GM12865 (cell line): ENCODE measurements at regions not wholly inside any gene's neighbourhood (a gene's known extent, or its start where the extent isn't known, plus 50 kb on each side); places are given as distances from the start of the nearest gene placed in this dataset.

Source experiments
- DNase-seq: peaks from one replicate; pipeline ENCODE4 v3.0.0; 2010; ENCODE audit warnings: low read depth
- H3K4me3 ChIP-seq: 2 replicates; pipeline ENCODE4 v1.5.1; 2011; ENCODE audit warnings: mild to moderate bottlenecking, low read depth, low read length, control low read depth
- TF ChIP-seq, protein P1 (sequence below): IDR thresholded peaks from 2 replicates; pipeline ENCODE4 v1.5.1; 2011; ENCODE audit warnings: low read length, control low read depth, low read depth, inconsistent platforms; ENCODE audit not compliant: insufficient read depth; ENCODE audit errors: missing control alignments

DNA sequence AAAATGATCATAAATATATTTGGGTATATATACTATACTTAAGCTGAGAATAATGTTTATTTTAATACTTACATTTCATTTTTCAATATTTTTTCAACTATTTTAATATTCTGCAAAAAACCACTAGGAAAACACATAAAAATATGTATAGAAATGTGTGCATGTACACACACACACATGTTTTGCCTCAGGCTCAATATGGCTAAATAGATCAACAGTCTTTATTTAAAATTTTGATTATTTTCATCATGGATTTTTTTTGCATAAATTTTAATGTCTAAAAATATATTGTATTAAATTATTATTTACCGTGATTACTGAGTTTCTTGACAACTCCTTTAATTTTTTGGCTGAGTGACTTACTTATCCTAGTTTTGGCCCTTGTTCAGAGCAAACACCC, 846.5 kb downstream of the DHX35 start:
- TF ChIP-seq, protein P1, sequence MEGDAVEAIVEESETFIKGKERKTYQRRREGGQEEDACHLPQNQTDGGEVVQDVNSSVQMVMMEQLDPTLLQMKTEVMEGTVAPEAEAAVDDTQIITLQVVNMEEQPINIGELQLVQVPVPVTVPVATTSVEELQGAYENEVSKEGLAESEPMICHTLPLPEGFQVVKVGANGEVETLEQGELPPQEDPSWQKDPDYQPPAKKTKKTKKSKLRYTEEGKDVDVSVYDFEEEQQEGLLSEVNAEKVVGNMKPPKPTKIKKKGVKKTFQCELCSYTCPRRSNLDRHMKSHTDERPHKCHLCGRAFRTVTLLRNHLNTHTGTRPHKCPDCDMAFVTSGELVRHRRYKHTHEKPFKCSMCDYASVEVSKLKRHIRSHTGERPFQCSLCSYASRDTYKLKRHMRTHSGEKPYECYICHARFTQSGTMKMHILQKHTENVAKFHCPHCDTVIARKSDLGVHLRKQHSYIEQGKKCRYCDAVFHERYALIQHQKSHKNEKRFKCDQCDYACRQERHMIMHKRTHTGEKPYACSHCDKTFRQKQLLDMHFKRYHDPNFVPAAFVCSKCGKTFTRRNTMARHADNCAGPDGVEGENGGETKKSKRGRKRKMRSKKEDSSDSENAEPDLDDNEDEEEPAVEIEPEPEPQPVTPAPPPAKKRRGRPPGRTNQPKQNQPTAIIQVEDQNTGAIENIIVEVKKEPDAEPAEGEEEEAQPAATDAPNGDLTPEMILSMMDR: no peak
- DNase-seq: no peak
- no peak overlapping the region for H3K4me3 ChIP-seq

DNA sequence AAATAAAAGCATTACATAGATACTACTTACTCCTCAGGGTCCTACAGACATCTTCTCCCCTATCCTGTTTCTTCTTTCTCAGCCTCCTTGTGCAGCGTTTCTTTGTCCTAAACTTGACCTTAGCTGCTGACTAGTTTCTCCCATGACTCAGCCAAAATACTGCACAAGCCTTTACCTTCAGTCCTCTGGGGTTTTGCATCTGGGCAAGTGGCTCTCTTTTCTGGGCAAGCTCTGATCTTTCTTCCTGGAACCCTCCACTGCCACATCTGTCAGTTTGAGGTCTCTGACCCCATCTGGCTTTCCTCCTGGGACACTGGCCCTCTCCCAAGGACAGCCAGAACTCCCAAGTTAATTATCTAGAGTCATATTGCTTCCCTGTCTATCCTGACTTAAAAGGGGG, 838.4 kb downstream of the DHX35 start:
- H3K4me3 ChIP-seq: no peak overlapping the region
- TF ChIP-seq, protein P1: no peak
- peak; percentile 15 for DNase-seq

DNA sequence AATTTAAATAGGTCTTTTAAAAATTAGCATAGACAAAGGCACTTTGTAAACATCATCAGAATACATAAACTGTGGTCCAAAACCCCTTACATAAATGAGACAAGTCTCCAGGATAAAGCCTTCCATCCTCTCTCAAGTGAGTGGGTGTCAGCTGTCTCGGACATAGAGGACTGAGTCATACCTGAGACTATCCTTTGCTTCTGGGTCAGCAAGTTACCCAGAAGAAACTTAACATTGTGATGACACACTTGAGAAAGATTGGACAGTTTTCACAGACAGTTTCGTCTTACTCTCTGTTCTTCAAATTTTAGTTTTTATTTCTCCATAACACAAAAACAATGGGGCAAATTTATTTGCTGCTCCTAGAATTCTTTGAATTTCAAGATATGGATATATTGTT, 838.0 kb downstream of the DHX35 start:
- TF ChIP-seq, protein P1: no peak
- no peak overlapping the region for H3K4me3 ChIP-seq
- DNase-seq: peak; percentile 29

DNA sequence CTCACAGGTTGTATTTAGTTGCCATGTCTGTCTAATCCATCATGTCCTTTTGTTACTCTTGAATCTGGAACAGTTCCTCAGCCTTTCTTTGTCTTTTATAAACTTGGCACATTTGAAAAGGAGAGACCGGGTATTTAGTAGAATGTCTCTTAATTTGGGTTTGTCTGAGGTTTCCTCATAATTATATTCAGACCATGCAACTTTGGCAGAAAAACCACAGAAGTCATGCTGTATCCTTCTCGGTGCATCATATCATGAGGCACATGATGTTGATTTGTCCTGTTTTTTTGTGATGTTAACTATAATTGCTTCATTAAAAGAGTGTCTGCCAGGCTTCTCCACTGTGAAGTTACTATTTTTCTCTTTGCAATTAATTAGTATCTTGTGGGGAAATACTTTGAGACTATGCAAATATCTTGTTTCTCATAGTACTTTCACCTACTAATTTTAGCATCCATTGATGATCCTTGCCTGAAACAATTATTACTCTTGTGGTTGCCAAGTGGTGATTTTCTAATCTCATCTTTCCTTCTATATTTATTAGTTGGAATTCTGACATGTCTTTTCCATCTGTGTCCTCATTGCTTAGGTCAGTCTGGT, 837.3 kb downstream of the DHX35 start:
- H3K4me3 ChIP-seq: no peak overlapping the region
- TF ChIP-seq, protein P1: no peak
- no peak for DNase-seq

DNA sequence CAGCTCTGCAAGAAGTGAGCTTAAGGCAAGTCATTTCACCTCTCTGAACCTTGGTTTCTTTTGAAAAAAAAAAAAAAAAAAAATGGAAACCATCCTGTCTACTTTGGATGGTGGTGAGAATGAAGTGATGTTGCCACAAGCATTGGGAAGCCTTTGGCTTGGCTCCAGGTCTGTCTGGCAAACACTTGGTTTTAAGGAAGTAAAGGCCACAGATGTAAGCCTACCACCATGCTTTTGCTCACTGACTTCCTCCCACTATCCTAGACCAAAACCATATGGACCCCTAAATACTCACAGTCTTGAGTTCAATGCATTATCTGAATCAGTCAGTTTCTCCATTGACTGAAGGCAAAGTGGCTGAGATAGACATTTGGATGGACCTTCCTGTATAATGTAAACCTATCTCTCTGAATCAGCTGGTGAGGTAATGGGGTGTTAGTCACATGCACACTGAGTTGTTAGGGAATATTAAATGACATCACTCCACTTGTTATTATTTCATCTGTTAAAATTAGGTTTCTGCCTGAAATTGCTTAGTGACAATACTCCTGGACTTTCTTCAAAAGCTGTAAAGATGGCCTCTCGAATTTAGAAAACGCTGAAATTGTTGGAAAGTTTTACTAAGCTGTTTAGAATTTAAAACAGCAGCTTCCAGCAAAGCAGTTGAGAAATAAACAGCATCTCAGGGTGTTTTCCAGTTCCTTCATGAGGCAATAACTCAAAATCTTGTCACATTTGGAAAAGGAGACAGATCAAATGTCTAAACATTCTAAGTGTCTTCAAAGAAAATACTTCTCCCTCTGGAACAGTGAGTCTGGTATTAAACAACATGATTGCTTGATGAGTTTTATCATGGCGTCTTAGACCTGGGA, 833.5 kb downstream of the DHX35 start:
- H3K4me3 ChIP-seq: no peak overlapping the region
- DNase-seq: no peak
- TF ChIP-seq, protein P1: no peak

DNA sequence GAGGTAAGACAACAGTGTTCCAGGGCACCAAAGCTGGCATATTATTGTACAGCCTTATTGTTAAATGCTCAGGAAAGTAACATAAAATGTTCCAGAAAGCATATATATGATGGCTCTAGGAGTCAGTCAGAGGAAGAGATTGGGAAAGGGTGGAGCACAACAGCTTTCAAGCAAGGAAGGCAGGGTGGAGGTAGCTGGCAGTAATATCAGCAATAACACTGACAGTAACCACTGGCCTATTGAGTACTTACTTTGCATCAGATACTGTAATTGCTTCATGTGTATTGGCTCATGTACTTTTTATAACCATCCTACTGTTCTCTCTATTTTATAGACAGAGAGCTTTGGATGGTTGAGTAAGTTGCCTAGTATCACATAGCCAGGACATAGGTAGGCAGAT, 830.2 kb downstream of the DHX35 start:
- TF ChIP-seq, protein P1: no peak
- DNase-seq: no peak
- H3K4me3 ChIP-seq: no peak overlapping the region

DNA sequence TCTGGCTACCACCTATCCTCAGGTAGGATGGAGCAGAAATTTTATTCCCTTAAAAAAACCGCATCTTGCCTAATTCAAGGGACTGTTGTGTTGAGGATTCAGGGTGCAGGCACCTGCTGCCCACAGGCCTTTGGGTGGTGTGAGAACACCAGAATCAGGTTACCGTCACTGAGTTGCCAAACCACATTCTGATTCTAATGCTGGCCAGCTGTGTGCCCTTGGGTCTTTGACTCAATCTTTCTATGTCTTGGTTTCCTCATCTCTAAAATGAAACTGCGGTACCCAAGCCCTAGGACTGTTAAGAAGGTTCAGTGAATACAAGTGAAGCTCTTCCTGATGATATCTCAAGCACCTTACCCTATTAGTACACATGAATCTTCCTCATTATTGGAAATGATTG, 827.3 kb downstream of the DHX35 start:
- peak; percentile 20 for DNase-seq
- TF ChIP-seq, protein P1: no peak
- no peak overlapping the region for H3K4me3 ChIP-seq
